Naive thymus-derived CD4-positive, alpha-beta T cell (primary cell): ENCODE measurements at regions not wholly inside any gene's neighbourhood (a gene's known extent, or its start where the extent isn't known, plus 50 kb on each side); places are given as distances from the start of the nearest gene placed in this dataset.

Experiments used
- ATAC-seq: fragments of 150-1000 bp; cut with Tn5 transposase; 2 replicates; pipeline ENCODE4 v1.10.0; 2021; ENCODE audit warnings: mild to moderate bottlenecking, moderate library complexity
- CTCF ChIA-PET: fragments of 350-600 bp; sonication (Branson Sonifier 250); formaldehyde crosslinking; loops from one replicate; lab custom pipeline; 2021; ENCODE audit warnings: antibody characterized with exemption; lab: Charles Lee
- POLR2A ChIA-PET: fragments of 350-600 bp; sonication (Branson Sonifier 250); formaldehyde crosslinking; loops from one replicate; lab custom pipeline; 2021; ENCODE audit warnings: antibody characterized with exemption, inconsistent platforms; lab: Charles Lee
- DNase-seq, 9 donors: peaks; one replicate each; pipeline versions ENCODE4 v3.0.0 to v3.0.0-alpha.2; 2020 to 2022; ENCODE audit warnings: mixed read lengths in 1 of 9
- H3K27ac ChIP-seq: one replicate; pipeline ENCODE4 v1.7.0; 2013; ENCODE audit warnings: mild to moderate bottlenecking, low read depth, low read length, moderate library complexity
- H3K27me3 ChIP-seq, 2 donors: one replicate each; pipeline ENCODE4 v1.7.0; 2013; ENCODE audit warnings: low read length in 2 of 2, mild to moderate bottlenecking in 2 of 2, moderate library complexity in 2 of 2; ENCODE audit not compliant: control insufficient read depth in 2 of 2, insufficient read depth in 2 of 2
- H3K36me3 ChIP-seq, 3 experiments: 1 replicate in 2 of 3; 2 replicates in 1 of 3; pipeline ENCODE4 v1.7.0; 2013; ENCODE audit warnings: low read length in 3 of 3, mild to moderate bottlenecking in 3 of 3, moderate library complexity in 1 of 3; ENCODE audit not compliant: insufficient read depth in 3 of 3, control insufficient read depth in 2 of 3
- H3K4me1 ChIP-seq, 2 donors: one replicate each; pipeline ENCODE4 v1.7.0; 2013; ENCODE audit warnings: low read length in 2 of 2, mild to moderate bottlenecking in 2 of 2, moderate library complexity in 1 of 2; ENCODE audit not compliant: control insufficient read depth in 2 of 2, insufficient read depth in 2 of 2
- H3K4me3 ChIP-seq: 2 replicates; pipeline ENCODE4 v1.7.0; 2013; ENCODE audit warnings: mild to moderate bottlenecking, low read length
- H3K9me3 ChIP-seq, 3 experiments: 1 replicate in 2 of 3; 2 replicates in 1 of 3; pipeline ENCODE4 v1.7.0; 2013; ENCODE audit warnings: low read length in 3 of 3; ENCODE audit not compliant: control insufficient read depth in 2 of 3
- H3K27ac Mint-ChIP-seq, 9 donors: one replicate each; pipeline ENCODE4 v1.8.0; 2020 to 2022; ENCODE audit warnings: mixed read lengths in 9 of 9, mild to moderate bottlenecking in 8 of 9, moderate library complexity in 5 of 9, inconsistent platforms in 2 of 9
- H3K27me3 Mint-ChIP-seq, 5 donors: one replicate each; pipeline ENCODE4 v1.8.0; 2021 to 2022; ENCODE audit warnings: mixed read lengths in 5 of 5, mild to moderate bottlenecking in 1 of 5
- H3K36me3 Mint-ChIP-seq, 5 donors: one replicate each; pipeline ENCODE4 v1.8.0; 2020 to 2022; ENCODE audit warnings: mixed read lengths in 5 of 5, mild to moderate bottlenecking in 3 of 5, inconsistent platforms in 1 of 5
- H3K4me1 Mint-ChIP-seq, 7 donors: one replicate each; pipeline ENCODE4 v1.8.0; 2020 to 2022; ENCODE audit warnings: mixed read lengths in 7 of 7, mild to moderate bottlenecking in 3 of 7, inconsistent platforms in 1 of 7
- H3K4me3 Mint-ChIP-seq, 10 donors: one replicate each; pipeline ENCODE4 v1.8.0; 2020 to 2022; ENCODE audit warnings: mild to moderate bottlenecking in 10 of 10, mixed read lengths in 10 of 10, moderate library complexity in 6 of 10, inconsistent platforms in 2 of 10
- H3K9me3 Mint-ChIP-seq, 11 donors: one replicate each; pipeline ENCODE4 v1.8.0; 2020 to 2022; ENCODE audit warnings: mixed read lengths in 11 of 11, mild to moderate bottlenecking in 4 of 11, inconsistent platforms in 1 of 11, moderate library complexity in 1 of 11
- intact Hi-C, 2 donors: fragments of 100-400 bp; cut with micrococcal nuclease; formaldehyde crosslinking; loops; one replicate each; pipeline ENCODE4 v1.15.1; 2023

GRCh38 chr2:19503915-19504314, 145.5 kb upstream of the OSR1 start:
- no peaks in the 10 kb centered on the region for H3K27me3 ChIP-seq
- no peaks in the 10 kb centered on the region for H3K36me3 ChIP-seq
- Mint-ChIP-seq H3K27me3 (peaks cover 16 to 54% (median 31%) of the 10 kb centered on the region in 5 donors), H3K9me3 (peaks cover 0 to 7% (median 2%) of the 10 kb centered on the region in 11 donors), H3K36me3 (peaks cover 0 to 7% (median 0%) of the 10 kb centered on the region in 5 donors), H3K4me3 (no peak overlapping the region), H3K4me1 (no peaks in the 10 kb centered on the region), H3K27ac (no peak overlapping the region)
- no peak overlapping the region for H3K4me3 ChIP-seq
- ATAC-seq: no peak
- intact Hi-C loops: no loop called here
- H3K4me1 ChIP-seq: no peaks in the 10 kb centered on the region
- ChIA-PET POLR2A (no interaction called here), CTCF (no interaction called here)
- H3K27ac ChIP-seq: no peak overlapping the region
- H3K9me3 ChIP-seq: no peaks in the 10 kb centered on the region
- DNase-seq: no peak

DNA sequence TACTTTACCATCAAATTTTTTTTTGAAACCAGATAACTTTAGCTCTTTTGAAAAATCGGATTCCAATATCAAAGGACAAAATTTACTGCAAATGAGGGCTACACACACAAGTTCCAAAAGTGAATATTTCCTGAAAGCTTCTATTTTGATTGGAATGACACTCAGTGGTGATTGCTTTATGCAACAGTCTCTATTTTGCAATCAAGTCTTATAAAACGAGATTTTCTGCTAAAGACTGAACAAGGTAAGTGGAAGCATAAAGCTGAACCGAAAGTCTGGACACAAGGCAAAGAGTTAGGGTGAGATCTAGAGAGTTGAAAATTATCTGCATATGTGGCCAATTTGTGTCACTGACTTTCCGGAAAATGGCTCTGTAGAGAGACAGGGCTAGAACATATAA, 145.0 kb upstream of the OSR1 start:
- Mint-ChIP-seq H3K4me3 (no peak overlapping the region), H3K27ac (no peak overlapping the region), H3K4me1 (no peaks in the 10 kb centered on the region), H3K27me3 (peaks cover 13 to 54% (median 29%) of the 10 kb centered on the region in 5 donors), H3K9me3 (peaks cover 0 to 7% (median 2%) of the 10 kb centered on the region in 11 donors), H3K36me3 (peaks cover 0 to 7% (median 0%) of the 10 kb centered on the region in 5 donors)
- POLR2A ChIA-PET: no interaction called here
- Histone ChIP-seq H3K27ac (no peak overlapping the region), H3K36me3 (no peaks in the 10 kb centered on the region), H3K4me1 (no peaks in the 10 kb centered on the region), H3K9me3 (no peaks in the 10 kb centered on the region), H3K27me3 (no peaks in the 10 kb centered on the region), H3K4me3 (no peak overlapping the region)
- ATAC-seq: no peak
- CTCF ChIA-PET: no interaction called here
- no peak for DNase-seq
- intact Hi-C loops: no loop called here

DNA sequence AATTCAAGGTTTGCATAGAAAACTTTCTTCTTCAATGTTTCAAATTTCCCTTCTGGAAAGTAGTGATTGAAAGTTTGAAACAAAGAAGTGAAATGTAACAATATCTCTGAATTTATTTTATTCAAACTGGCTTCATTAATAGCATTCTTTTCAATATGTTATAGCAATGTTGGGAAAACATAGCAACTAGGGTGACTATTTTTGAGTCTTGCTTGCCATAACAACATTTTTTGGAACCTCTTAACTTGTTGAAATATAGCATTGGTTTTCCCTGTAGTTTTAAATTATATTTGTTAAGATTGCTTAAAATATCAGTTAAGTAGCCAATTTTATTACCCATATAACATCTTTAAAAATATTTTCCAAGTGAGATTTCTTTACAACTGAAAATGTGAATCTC, 141.7 kb upstream of the OSR1 start:
- no peaks in the 10 kb centered on the region for H3K27me3 ChIP-seq
- ATAC-seq: no peak
- H3K27ac ChIP-seq: no peak overlapping the region
- H3K27ac Mint-ChIP-seq: no peak overlapping the region
- no peaks in the 10 kb centered on the region for H3K9me3 ChIP-seq
- intact Hi-C loops: no loop called here
- peaks cover 0 to 7% (median 0%) of the 10 kb centered on the region in 5 donors for H3K36me3 Mint-ChIP-seq
- no peaks in the 10 kb centered on the region for H3K36me3 ChIP-seq
- peaks cover 4 to 31% (median 24%) of the 10 kb centered on the region in 5 donors for H3K27me3 Mint-ChIP-seq
- POLR2A ChIA-PET: no interaction called here
- no peak overlapping the region for H3K4me3 ChIP-seq
- no peak for DNase-seq
- no peak overlapping the region for H3K4me3 Mint-ChIP-seq
- H3K4me1 Mint-ChIP-seq: no peaks in the 10 kb centered on the region
- H3K4me1 ChIP-seq: no peaks in the 10 kb centered on the region
- CTCF ChIA-PET: interaction anchor here (1.1 kb wide), 1 partner anchor 12 kb away, joined by 3 read pairs; no protein-coding TSS in a partner anchor
- peaks cover 0 to 7% (median 1%) of the 10 kb centered on the region in 11 donors for H3K9me3 Mint-ChIP-seq

- H3K4me1 ChIP-seq: no peaks in the 10 kb centered on the region
- ATAC-seq: no peak
- Mint-ChIP-seq H3K36me3 (no peaks in the 10 kb centered on the region), H3K9me3 (no peaks in the 10 kb centered on the region), H3K4me1 (no peaks in the 10 kb centered on the region), H3K27me3 (peaks cover 18 to 23% (median 18%) of the 10 kb centered on the region in 5 donors), H3K4me3 (no peak overlapping the region), H3K27ac (no peak overlapping the region)
- H3K9me3 ChIP-seq: no peaks in the 10 kb centered on the region
- H3K36me3 ChIP-seq: no peaks in the 10 kb centered on the region
- no peak for DNase-seq
- no peak overlapping the region for H3K27ac ChIP-seq
- no peaks in the 10 kb centered on the region for H3K27me3 ChIP-seq
- no peak overlapping the region for H3K4me3 ChIP-seq
- ChIA-PET POLR2A (no interaction called here), CTCF (no interaction called here)
- intact Hi-C loops: no loop called here
Observed at GRCh38 chr2:19496646-19497045, 138.2 kb upstream of the OSR1 start.

- no peaks in the 10 kb centered on the region for H3K27me3 ChIP-seq
- DNase-seq (no peak), ATAC-seq (no peak)
- peaks cover 0 to 2% (median 0%) of the 10 kb centered on the region in 11 donors for H3K9me3 Mint-ChIP-seq
- ChIA-PET CTCF (no interaction called here), POLR2A (no interaction called here)
- no peaks in the 10 kb centered on the region for H3K9me3 ChIP-seq
- no peak overlapping the region for H3K27ac Mint-ChIP-seq
- H3K4me1 ChIP-seq: no peaks in the 10 kb centered on the region
- intact Hi-C loops: no loop called here
- no peaks in the 10 kb centered on the region for H3K36me3 ChIP-seq
- H3K4me3 Mint-ChIP-seq: no peak overlapping the region
- H3K4me3 ChIP-seq: no peak overlapping the region
- H3K27me3 Mint-ChIP-seq: peaks cover 31 to 44% (median 35%) of the 10 kb centered on the region in 5 donors
- no peaks in the 10 kb centered on the region for H3K36me3 Mint-ChIP-seq
- no peaks in the 10 kb centered on the region for H3K4me1 Mint-ChIP-seq
- no peak overlapping the region for H3K27ac ChIP-seq
Observed at GRCh38 chr2:19494241-19494640, 135.8 kb upstream of the OSR1 start.

GRCh38 chr2:19491796-19492195, 133.4 kb upstream of the OSR1 start:
- H3K4me3 ChIP-seq: no peak overlapping the region
- intact Hi-C loops: no loop called here
- H3K27ac ChIP-seq: no peak overlapping the region
- H3K9me3 ChIP-seq: no peaks in the 10 kb centered on the region
- DNase-seq: no peak
- Mint-ChIP-seq H3K36me3 (no peaks in the 10 kb centered on the region), H3K4me3 (no peak overlapping the region), H3K27ac (no peak overlapping the region), H3K9me3 (peaks cover 0 to 2% (median 0%) of the 10 kb centered on the region in 11 donors), H3K4me1 (no peaks in the 10 kb centered on the region), H3K27me3 (peaks cover 31 to 51% (median 48%) of the 10 kb centered on the region in 5 donors)
- ATAC-seq: no peak
- H3K4me1 ChIP-seq: no peaks in the 10 kb centered on the region
- H3K36me3 ChIP-seq: no peaks in the 10 kb centered on the region
- ChIA-PET CTCF (no interaction called here), POLR2A (no interaction called here)
- peaks cover 0 to 6% of the 10 kb centered on the region in 2 donors for H3K27me3 ChIP-seq

GRCh38 chr2:19490846-19491435, 132.5 kb upstream of the OSR1 start:
- Mint-ChIP-seq H3K4me3 (no peak overlapping the region), H3K9me3 (peaks cover 0 to 2% (median 0%) of the 10 kb centered on the region in 11 donors), H3K27me3 (peaks cover 28 to 57% (median 53%) of the 10 kb centered on the region in 5 donors), H3K36me3 (no peaks in the 10 kb centered on the region), H3K27ac (no peak overlapping the region), H3K4me1 (no peaks in the 10 kb centered on the region)
- no peaks in the 10 kb centered on the region for H3K9me3 ChIP-seq
- ChIA-PET CTCF (no interaction called here), POLR2A (no interaction called here)
- ATAC-seq: no peak
- no peaks in the 10 kb centered on the region for H3K4me1 ChIP-seq
- intact Hi-C loops: no loop called here
- peaks cover 0 to 6% of the 10 kb centered on the region in 2 donors for H3K27me3 ChIP-seq
- H3K4me3 ChIP-seq: no peak overlapping the region
- H3K27ac ChIP-seq: no peak overlapping the region
- no peak for DNase-seq
- no peaks in the 10 kb centered on the region for H3K36me3 ChIP-seq
